CD8-positive, alpha-beta memory T cell (primary cell): ENCODE measurements at regions not wholly inside any gene's neighbourhood (a gene's known extent, or its start where the extent isn't known, plus 50 kb on each side); places are given as distances from the start of the nearest gene placed in this dataset.

Source experiments
- CTCF ChIA-PET: fragments of 350-600 bp; sonication (Branson Sonifier 250); formaldehyde crosslinking; loops from one replicate; lab custom pipeline; 2021; ENCODE audit warnings: antibody characterized with exemption; lab: Charles Lee
- POLR2A ChIA-PET: fragments of 350-600 bp; sonication (Branson Sonifier 250); formaldehyde crosslinking; loops from one replicate; lab custom pipeline; 2021; ENCODE audit warnings: antibody characterized with exemption; lab: Charles Lee
- DNase-seq, 5 donors: peaks; one replicate each; pipeline versions ENCODE4 v3.0.0 to v3.0.0-alpha.2; 2020 to 2022; ENCODE audit warnings: mixed read lengths in 1 of 5
- H3K27ac ChIP-seq: one replicate; pipeline ENCODE4 v1.7.0; 2013; ENCODE audit warnings: low read depth, mild to moderate bottlenecking, low read length, moderate library complexity
- H3K27me3 ChIP-seq: 2 replicates; pipeline ENCODE4 v1.7.0; 2013; ENCODE audit warnings: low read length, mild to moderate bottlenecking; ENCODE audit not compliant: insufficient read depth, poor library complexity, severe bottlenecking
- H3K36me3 ChIP-seq: 2 replicates; pipeline ENCODE4 v1.7.0; 2013; ENCODE audit warnings: mild to moderate bottlenecking, low read length, moderate library complexity; ENCODE audit not compliant: insufficient read depth
- H3K4me1 ChIP-seq: 2 replicates; pipeline ENCODE4 v1.7.0; 2013; ENCODE audit warnings: mild to moderate bottlenecking, low read length, moderate library complexity; ENCODE audit not compliant: insufficient read depth
- H3K4me3 ChIP-seq: 2 replicates; pipeline ENCODE4 v1.7.0; 2013; ENCODE audit warnings: mild to moderate bottlenecking, low read length
- H3K9me3 ChIP-seq: 2 replicates; pipeline ENCODE4 v1.7.0; 2013; ENCODE audit warnings: mild to moderate bottlenecking, low read length
- H3K27ac Mint-ChIP-seq, 8 donors: one replicate each; pipeline ENCODE4 v1.8.0; 2020 to 2021; ENCODE audit warnings: mixed read lengths in 8 of 8, mild to moderate bottlenecking in 6 of 8, inconsistent platforms in 3 of 8, moderate library complexity in 3 of 8
- H3K27me3 Mint-ChIP-seq, 2 donors: one replicate each; pipeline ENCODE4 v1.8.0; 2020 to 2021; ENCODE audit warnings: mixed read lengths in 2 of 2, mild to moderate bottlenecking in 1 of 2, moderate library complexity in 1 of 2
- H3K36me3 Mint-ChIP-seq, 3 donors: one replicate each; pipeline ENCODE4 v1.8.0; 2020 to 2021; ENCODE audit warnings: mixed read lengths in 3 of 3, inconsistent platforms in 1 of 3, mild to moderate bottlenecking in 1 of 3
- H3K4me1 Mint-ChIP-seq, 3 donors: one replicate each; pipeline ENCODE4 v1.8.0; 2020 to 2021; ENCODE audit warnings: mixed read lengths in 3 of 3, inconsistent platforms in 1 of 3, mild to moderate bottlenecking in 1 of 3
- H3K4me3 Mint-ChIP-seq, 7 donors: one replicate each; pipeline ENCODE4 v1.8.0; 2020 to 2021; ENCODE audit warnings: mixed read lengths in 7 of 7, mild to moderate bottlenecking in 6 of 7, moderate library complexity in 4 of 7, inconsistent platforms in 2 of 7
- H3K9me3 Mint-ChIP-seq, 5 donors: one replicate each; pipeline ENCODE4 v1.8.0; 2020 to 2022; ENCODE audit warnings: mixed read lengths in 5 of 5, mild to moderate bottlenecking in 3 of 5, moderate library complexity in 2 of 5, inconsistent platforms in 1 of 5

- Histone ChIP-seq H3K36me3 (no peaks in the 10 kb centered on the region), H3K27ac (no peak overlapping the region), H3K4me3 (no peak overlapping the region), H3K27me3 (peaks cover 2% of the 10 kb centered on the region), H3K4me1 (no peaks in the 10 kb centered on the region), H3K9me3 (no peaks in the 10 kb centered on the region)
- ChIA-PET POLR2A (no interaction called here), CTCF (no interaction called here)
- Mint-ChIP-seq H3K4me3 (no peak overlapping the region), H3K4me1 (no peaks in the 10 kb centered on the region), H3K36me3 (no peaks in the 10 kb centered on the region), H3K9me3 (no peaks in the 10 kb centered on the region), H3K27ac (no peak overlapping the region), H3K27me3 (peaks cover 14 to 18% of the 10 kb centered on the region in 2 donors)
- DNase-seq, result no peak
Observed at GRCh38 chr6:168225471-168225911, 94.1 kb downstream of the DACT2 start.

- peaks cover 10 to 13% of the 10 kb centered on the region in 2 donors for H3K27me3 Mint-ChIP-seq
- H3K9me3 ChIP-seq, result no peaks in the 10 kb centered on the region
- H3K9me3 Mint-ChIP-seq, result no peaks in the 10 kb centered on the region
- H3K4me1 Mint-ChIP-seq, result no peaks in the 10 kb centered on the region
- H3K4me1 ChIP-seq, result no peaks in the 10 kb centered on the region
- ChIA-PET CTCF (no interaction called here), POLR2A (no interaction called here)
- H3K4me3 ChIP-seq, result no peak overlapping the region
- H3K4me3 Mint-ChIP-seq, result no peak overlapping the region
- H3K27me3 ChIP-seq, result peaks cover 2% of the 10 kb centered on the region
- no peak overlapping the region for H3K27ac Mint-ChIP-seq
- no peaks in the 10 kb centered on the region for H3K36me3 ChIP-seq
- no peak overlapping the region for H3K27ac ChIP-seq
- H3K36me3 Mint-ChIP-seq, result no peaks in the 10 kb centered on the region
- no peak for DNase-seq
Observed at GRCh38 chr6:168223755-168224154, 95.8 kb downstream of the DACT2 start.

GRCh38 chr6:168223150-168223549 lies 96.4 kb downstream of the DACT2 start:
- peaks cover 7 to 8% of the 10 kb centered on the region in 2 donors for H3K27me3 Mint-ChIP-seq
- POLR2A ChIA-PET, result no interaction called here
- Histone ChIP-seq H3K4me1 (no peaks in the 10 kb centered on the region), H3K27me3 (no peaks in the 10 kb centered on the region), H3K36me3 (no peaks in the 10 kb centered on the region), H3K27ac (no peak overlapping the region), H3K9me3 (no peaks in the 10 kb centered on the region), H3K4me3 (no peak overlapping the region)
- H3K9me3 Mint-ChIP-seq, result no peaks in the 10 kb centered on the region
- no peak for DNase-seq
- CTCF ChIA-PET, result no interaction called here
- H3K27ac Mint-ChIP-seq, result no peak overlapping the region
- no peak overlapping the region for H3K4me3 Mint-ChIP-seq
- H3K4me1 Mint-ChIP-seq, result no peaks in the 10 kb centered on the region
- H3K36me3 Mint-ChIP-seq, result no peaks in the 10 kb centered on the region

DNA sequence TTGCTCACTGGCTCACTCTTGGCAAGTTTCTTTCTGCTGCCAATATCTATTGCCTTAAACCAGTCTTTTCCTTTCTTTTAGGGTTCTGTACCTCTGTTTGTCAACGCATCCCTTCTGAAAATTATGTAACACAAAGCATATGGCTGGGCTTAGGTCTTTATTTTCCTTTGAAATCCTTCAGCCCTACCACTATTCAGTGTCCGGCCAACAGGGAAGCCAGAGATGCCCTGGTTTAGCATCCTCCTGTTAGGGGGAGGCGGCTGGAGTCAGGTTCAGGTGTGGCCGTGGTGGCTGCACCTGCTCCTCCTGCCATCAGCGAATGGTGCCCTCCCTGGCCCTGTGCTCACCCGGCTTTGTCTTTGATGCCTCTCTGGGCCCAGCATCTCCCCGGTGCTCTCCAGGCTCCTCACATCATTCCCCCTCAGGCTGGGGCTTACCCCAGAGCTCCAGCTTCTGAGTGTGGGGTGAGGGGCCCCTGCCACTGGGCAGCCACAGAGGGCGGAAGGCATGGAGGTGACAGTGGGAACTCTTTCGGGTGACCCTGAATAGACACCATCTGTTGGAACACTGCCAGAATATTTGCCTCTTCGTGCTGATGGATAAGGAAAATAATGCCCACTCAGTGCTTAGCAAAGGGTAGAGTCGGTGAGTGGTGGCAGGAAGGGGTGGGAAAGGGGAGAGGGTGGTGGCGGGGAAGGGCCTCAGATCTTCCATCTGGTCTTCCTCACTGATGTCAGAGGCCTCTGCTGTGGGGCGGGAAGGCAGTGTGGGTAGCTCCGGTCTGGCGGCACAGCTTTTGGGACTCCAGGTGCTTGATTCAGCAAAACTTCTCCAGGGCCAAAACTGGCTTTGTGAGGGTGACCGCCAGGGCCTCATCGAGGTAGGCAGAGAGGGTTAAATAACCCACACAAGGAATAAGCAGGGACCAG lies 97.2 kb downstream of the DACT2 start:
- Histone ChIP-seq H3K27ac (no peak overlapping the region), H3K36me3 (no peaks in the 10 kb centered on the region), H3K27me3 (no peaks in the 10 kb centered on the region), H3K9me3 (no peaks in the 10 kb centered on the region), H3K4me1 (no peaks in the 10 kb centered on the region), H3K4me3 (no peak overlapping the region)
- CTCF ChIA-PET, result no interaction called here
- Mint-ChIP-seq H3K9me3 (no peaks in the 10 kb centered on the region), H3K27me3 (peaks cover 6% of the 10 kb centered on the region in 2 donors), H3K4me1 (no peaks in the 10 kb centered on the region), H3K36me3 (no peaks in the 10 kb centered on the region), H3K27ac (no peak overlapping the region), H3K4me3 (no peak overlapping the region)
- DNase-seq, result no peak
- POLR2A ChIA-PET, result no interaction called here

GRCh38 chr6:168221497-168222079 lies 98.0 kb downstream of the DACT2 start:
- no peak overlapping the region for H3K27ac Mint-ChIP-seq
- H3K9me3 ChIP-seq, result no peaks in the 10 kb centered on the region
- H3K27ac ChIP-seq, result no peak overlapping the region
- H3K36me3 ChIP-seq, result no peaks in the 10 kb centered on the region
- no peak overlapping the region for H3K4me3 ChIP-seq
- H3K27me3 ChIP-seq, result no peaks in the 10 kb centered on the region
- no peaks in the 10 kb centered on the region for H3K4me1 Mint-ChIP-seq
- no peak for DNase-seq
- no peak overlapping the region for H3K4me3 Mint-ChIP-seq
- ChIA-PET CTCF (no interaction called here), POLR2A (no interaction called here)
- peaks cover 0 to 2% of the 10 kb centered on the region in 2 donors for H3K27me3 Mint-ChIP-seq
- peaks cover 0 to 1% (median 0%) of the 10 kb centered on the region in 5 donors for H3K9me3 Mint-ChIP-seq
- no peaks in the 10 kb centered on the region for H3K4me1 ChIP-seq
- H3K36me3 Mint-ChIP-seq, result no peaks in the 10 kb centered on the region

DNA sequence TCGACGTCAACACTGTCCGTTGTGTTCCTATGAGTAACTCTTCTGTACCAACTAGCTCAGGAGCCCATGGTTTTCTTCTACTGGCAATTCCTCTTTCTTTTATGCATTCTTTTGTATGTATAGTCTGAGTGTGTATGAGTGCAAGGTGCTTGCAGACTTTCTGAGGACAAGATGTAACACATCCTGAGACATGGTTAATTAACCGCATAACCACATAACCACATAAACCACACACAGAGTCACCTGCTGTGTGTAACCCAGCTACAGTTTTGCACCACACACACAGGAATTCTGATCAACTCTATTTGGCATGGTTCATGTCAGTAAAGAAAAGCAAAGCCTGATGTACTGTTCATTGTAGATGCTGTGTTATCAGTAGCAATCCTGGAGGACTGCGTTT lies 98.6 kb downstream of the DACT2 start:
- H3K4me1 Mint-ChIP-seq, result no peaks in the 10 kb centered on the region

DNA sequence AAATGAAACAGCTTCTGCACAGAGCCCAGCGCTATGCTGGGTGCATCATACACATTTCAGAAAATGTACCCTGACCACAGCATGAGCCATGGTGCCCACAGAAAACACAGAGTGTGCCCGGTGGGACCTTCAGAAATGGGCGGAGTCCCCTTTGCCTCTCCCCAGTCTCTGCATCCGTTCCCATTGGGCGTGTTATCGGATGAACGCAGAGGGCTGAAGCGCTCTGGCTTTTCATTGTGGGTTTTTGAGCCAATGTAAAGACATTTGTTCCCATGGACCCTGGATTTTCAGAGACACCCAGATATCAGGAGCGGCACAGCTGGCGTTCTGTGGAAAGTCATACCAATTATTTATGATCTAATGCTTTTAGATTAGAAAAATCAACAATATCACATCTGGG lies 99.8 kb downstream of the DACT2 start:
- Histone ChIP-seq H3K27me3 (no peaks in the 10 kb centered on the region), H3K4me1 (no peaks in the 10 kb centered on the region), H3K4me3 (no peak overlapping the region), H3K36me3 (no peaks in the 10 kb centered on the region), H3K9me3 (no peaks in the 10 kb centered on the region), H3K27ac (no peak overlapping the region)
- Mint-ChIP-seq H3K36me3 (no peaks in the 10 kb centered on the region), H3K9me3 (peaks cover 0 to 7% (median 0%) of the 10 kb centered on the region in 5 donors), H3K4me3 (no peak overlapping the region), H3K27ac (no peak overlapping the region), H3K27me3 (no peaks in the 10 kb centered on the region), H3K4me1 (no peaks in the 10 kb centered on the region)
- ChIA-PET CTCF (no interaction called here), POLR2A (no interaction called here)
- no peak for DNase-seq

More for the DNA sequence above, 98.6 kb downstream of the DACT2 start:
- Mint-ChIP-seq H3K4me3 (no peak overlapping the region), H3K9me3 (peaks cover 0 to 5% (median 0%) of the 10 kb centered on the region in 5 donors), H3K27ac (no peak overlapping the region), H3K27me3 (peaks cover 0 to 2% of the 10 kb centered on the region in 2 donors), H3K36me3 (no peaks in the 10 kb centered on the region)
- Histone ChIP-seq H3K9me3 (no peaks in the 10 kb centered on the region), H3K4me1 (no peaks in the 10 kb centered on the region), H3K27me3 (no peaks in the 10 kb centered on the region), H3K27ac (no peak overlapping the region), H3K4me3 (no peak overlapping the region), H3K36me3 (no peaks in the 10 kb centered on the region)
- DNase-seq, result no peak
- ChIA-PET POLR2A (no interaction called here), CTCF (no interaction called here)

- no peaks in the 10 kb centered on the region for H3K36me3 ChIP-seq
- Mint-ChIP-seq H3K36me3 (no peaks in the 10 kb centered on the region), H3K27ac (peak overlapping the region in 1 of 8 donors; percentile 58), H3K4me1 (no peaks in the 10 kb centered on the region), H3K4me3 (no peak overlapping the region), H3K27me3 (peaks cover 0 to 2% of the 10 kb centered on the region in 2 donors), H3K9me3 (peaks cover 0 to 7% (median 0%) of the 10 kb centered on the region in 5 donors)
- H3K27ac ChIP-seq, result no peak overlapping the region
- H3K9me3 ChIP-seq, result no peaks in the 10 kb centered on the region
- H3K4me3 ChIP-seq, result no peak overlapping the region
- DNase-seq, result no peak
- no peaks in the 10 kb centered on the region for H3K4me1 ChIP-seq
- ChIA-PET CTCF (no interaction called here), POLR2A (no interaction called here)
- H3K27me3 ChIP-seq, result no peaks in the 10 kb centered on the region
Observed at GRCh38 chr6:168218785-168219566, 100.6 kb downstream of the DACT2 start.
